ENCODE measurements at regions not wholly inside any gene's neighbourhood (a gene's known extent, or its start where the extent isn't known, plus 50 kb on each side); places are given as distances from the start of the nearest gene placed in this dataset.

DNA sequence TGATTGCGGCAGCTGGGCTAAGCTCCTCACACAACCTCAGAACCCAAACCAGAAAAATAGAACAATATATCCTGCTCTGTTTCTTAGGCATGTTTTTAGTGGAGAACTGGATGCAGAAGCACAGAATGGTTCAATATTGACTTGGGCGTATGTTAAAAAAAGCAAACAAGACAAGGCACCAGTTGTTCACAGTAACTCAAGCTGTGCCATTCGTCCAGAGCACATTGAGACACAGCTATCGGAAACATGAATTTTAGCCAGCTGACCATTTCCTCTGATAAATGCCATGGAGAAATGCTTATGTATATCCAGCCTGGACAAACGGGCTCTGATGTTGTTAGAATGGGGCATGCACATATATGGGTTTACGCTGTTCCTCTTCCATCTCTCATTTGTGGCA is 129.2 kb upstream of the PDZRN3 start:
- no peaks in the 10 kb centered on the region for H3K36me3 Mint-ChIP-seq (ENCODE audit: unreplicated experiment)
- H3K27me3 Mint-ChIP-seq (ENCODE audit: unreplicated experiment), result no peaks in the 10 kb centered on the region
- no peak overlapping the region for H3K4me3 Mint-ChIP-seq (ENCODE audit: unreplicated experiment)
- no peak overlapping the region for H3K27ac Mint-ChIP-seq (ENCODE audit: unreplicated experiment)
- no peak for TF ChIP-seq CTCF (IDR thresholded peaks at IDR 0.05)
- DNase-seq (ENCODE audit: extremely low spot score, unreplicated experiment), result no peak
- H3K9me3 Mint-ChIP-seq (ENCODE audit: unreplicated experiment), result no peaks in the 10 kb centered on the region
- H3K4me1 Mint-ChIP-seq (ENCODE audit: unreplicated experiment), result no peaks in the 10 kb centered on the region

GRCh38 chr3:73752338-73752737 is 127.6 kb upstream of the PDZRN3 start:
- Mint-ChIP-seq H3K27ac (ENCODE audit: unreplicated experiment) (no peak overlapping the region), H3K4me3 (ENCODE audit: unreplicated experiment) (no peak overlapping the region), H3K4me1 (ENCODE audit: unreplicated experiment) (no peaks in the 10 kb centered on the region), H3K27me3 (ENCODE audit: unreplicated experiment) (no peaks in the 10 kb centered on the region), H3K36me3 (ENCODE audit: unreplicated experiment) (no peaks in the 10 kb centered on the region), H3K9me3 (ENCODE audit: unreplicated experiment) (no peaks in the 10 kb centered on the region)
- DNase-seq (ENCODE audit: extremely low spot score, unreplicated experiment), result no peak
- TF ChIP-seq CTCF (IDR thresholded peaks at IDR 0.05), result no peak

DNA sequence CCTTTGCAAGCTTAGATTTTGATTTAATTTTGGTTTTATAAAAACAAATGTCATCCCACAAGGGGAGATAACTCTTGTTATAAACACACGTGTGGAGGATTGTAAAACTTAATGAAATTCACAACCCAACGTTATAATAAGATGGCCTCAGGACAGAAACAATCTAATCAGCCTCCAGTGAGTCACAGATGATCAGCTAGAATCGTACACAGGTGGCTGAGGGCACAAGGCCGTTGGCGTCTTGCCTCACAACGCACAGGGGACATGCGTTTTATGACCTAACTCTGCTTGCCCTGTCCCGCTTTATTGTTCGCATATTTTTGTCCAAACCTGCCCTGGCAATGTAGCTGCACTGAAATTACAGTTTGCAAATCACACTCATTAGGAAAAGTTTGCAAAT is 121.9 kb upstream of the PDZRN3 start:
- DNase-seq (ENCODE audit: extremely low spot score, unreplicated experiment), result no peak
- Mint-ChIP-seq H3K36me3 (ENCODE audit: unreplicated experiment) (no peaks in the 10 kb centered on the region), H3K9me3 (ENCODE audit: unreplicated experiment) (no peaks in the 10 kb centered on the region), H3K4me3 (ENCODE audit: unreplicated experiment) (no peak overlapping the region), H3K27me3 (ENCODE audit: unreplicated experiment) (no peaks in the 10 kb centered on the region), H3K27ac (ENCODE audit: unreplicated experiment) (no peak overlapping the region), H3K4me1 (ENCODE audit: unreplicated experiment) (peaks cover 20% of the 10 kb centered on the region)
- no peak for TF ChIP-seq CTCF (IDR thresholded peaks at IDR 0.05)

- Mint-ChIP-seq H3K36me3 (ENCODE audit: unreplicated experiment) (no peaks in the 10 kb centered on the region), H3K27ac (ENCODE audit: unreplicated experiment) (no peak overlapping the region), H3K9me3 (ENCODE audit: unreplicated experiment) (no peaks in the 10 kb centered on the region), H3K27me3 (ENCODE audit: unreplicated experiment) (no peaks in the 10 kb centered on the region), H3K4me1 (ENCODE audit: unreplicated experiment) (peaks cover 24% of the 10 kb centered on the region), H3K4me3 (ENCODE audit: unreplicated experiment) (no peak overlapping the region)
- DNase-seq (ENCODE audit: extremely low spot score, unreplicated experiment), result no peak
- no peak for TF ChIP-seq CTCF (IDR thresholded peaks at IDR 0.05)
These were observed 120.9 kb upstream of the PDZRN3 start for GRCh38 chr3:73745526-73746191.

- Mint-ChIP-seq H3K27ac (ENCODE audit: unreplicated experiment) (peak overlapping the region; percentile 80), H3K36me3 (ENCODE audit: unreplicated experiment) (no peaks in the 10 kb centered on the region), H3K27me3 (ENCODE audit: unreplicated experiment) (no peaks in the 10 kb centered on the region), H3K4me3 (ENCODE audit: unreplicated experiment) (peak overlapping the region; percentile 26), H3K4me1 (ENCODE audit: unreplicated experiment) (peaks cover 33% of the 10 kb centered on the region), H3K9me3 (ENCODE audit: unreplicated experiment) (no peaks in the 10 kb centered on the region)
- no peak for DNase-seq (ENCODE audit: extremely low spot score, unreplicated experiment)
- no peak for TF ChIP-seq CTCF (IDR thresholded peaks at IDR 0.05)
These were observed 118.8 kb upstream of the PDZRN3 start for GRCh38 chr3:73743551-73743950.

All from osteocyte (in vitro differentiated cells).